ENCODE measurements at regions not wholly inside any gene's neighbourhood (a gene's known extent, or its start where the extent isn't known, plus 50 kb on each side); places are given as distances from the start of the nearest gene placed in this dataset.

GRCh38 chr13:111398196-111398595, 77.8 kb downstream of the TEX29 start:
- Histone ChIP-seq H3K4me3 (replicated peaks in 1 of 3) (no peak overlapping the region), H3K36me3 (no peaks in the 10 kb centered on the region), H3K4me1 (no peaks in the 10 kb centered on the region), H3K27me3 (no peaks in the 10 kb centered on the region), H3K9me3 (no peaks in the 10 kb centered on the region), H3K27ac (no peak overlapping the region)
- WGBS, 2 donors = 85 to 100% methylated on average over 3 of the region's 3 CpGs
- intact Hi-C loops (cut with DNase I) = no loop called here
- TF ChIP-seq POLR2A (IDR thresholded peaks at IDR 0.05) = no peak
- DNase-seq = no peak

GRCh38 chr13:111398715-111399299, 78.4 kb downstream of the TEX29 start:
- no peaks in the 10 kb centered on the region for H3K27me3 ChIP-seq
- no peak for DNase-seq
- no peak overlapping the region for H3K27ac ChIP-seq
- intact Hi-C loops (cut with DNase I) = no loop called here
- H3K4me3 ChIP-seq (replicated peaks in 1 of 3) = no peak overlapping the region
- TF ChIP-seq POLR2A (IDR thresholded peaks at IDR 0.05) (no peak), CTCF (IDR thresholded peaks at IDR 0.05) (no peak)
- WGBS, 2 donors = 88 to 90% methylated on average over 17 to 18 of the region's 18 CpGs
- no peaks in the 10 kb centered on the region for H3K36me3 ChIP-seq
- no peaks in the 10 kb centered on the region for H3K9me3 ChIP-seq
- H3K4me1 ChIP-seq = no peaks in the 10 kb centered on the region

GRCh38 chr13:111399334-111399733, 78.9 kb downstream of the TEX29 start:
- 83% methylated on average over 11 of the region's 11 CpGs for WGBS, 2 donors
- Histone ChIP-seq H3K9me3 (no peaks in the 10 kb centered on the region), H3K27ac (no peak overlapping the region), H3K27me3 (no peaks in the 10 kb centered on the region), H3K36me3 (no peaks in the 10 kb centered on the region), H3K4me1 (no peaks in the 10 kb centered on the region), H3K4me3 (replicated peaks in 1 of 3) (no peak overlapping the region)
- intact Hi-C loops (cut with DNase I) = no loop called here
- no peak for DNase-seq
- no peak for TF ChIP-seq CTCF (IDR thresholded peaks at IDR 0.05)
- no peak for TF ChIP-seq POLR2A (IDR thresholded peaks at IDR 0.05)

GRCh38 chr13:111399776-111400538, 79.5 kb downstream of the TEX29 start:
- Histone ChIP-seq H3K4me1 (no peaks in the 10 kb centered on the region), H3K9me3 (no peaks in the 10 kb centered on the region), H3K27me3 (no peaks in the 10 kb centered on the region), H3K36me3 (no peaks in the 10 kb centered on the region), H3K4me3 (replicated peaks in 1 of 3) (no peak overlapping the region), H3K27ac (no peak overlapping the region)
- intact Hi-C loops (cut with DNase I) = no loop called here
- WGBS, 2 donors = 86 to 87% methylated on average over 17 to 18 of the region's 18 CpGs
- no peak for DNase-seq
- TF ChIP-seq CTCF (IDR thresholded peaks at IDR 0.05) (no peak), POLR2A (IDR thresholded peaks at IDR 0.05) (no peak)

GRCh38 chr13:111401151-111401550, 80.7 kb downstream of the TEX29 start:
- Histone ChIP-seq H3K27me3 (no peaks in the 10 kb centered on the region), H3K27ac (no peak overlapping the region)
- 80 to 90% methylated on average over 6 of the region's 6 CpGs for WGBS, 2 donors

GRCh38 chr13:111401755-111402154, 81.3 kb downstream of the TEX29 start:
- WGBS, 2 donors = 74 to 87% methylated on average over 14 of the region's 14 CpGs
- DNase-seq = no peak

More at GRCh38 chr13:111401151-111401550, 80.7 kb downstream of the TEX29 start:
- intact Hi-C loops (cut with DNase I) = no loop called here
- H3K4me1 ChIP-seq = no peaks in the 10 kb centered on the region
- no peaks in the 10 kb centered on the region for H3K9me3 ChIP-seq
- TF ChIP-seq POLR2A (IDR thresholded peaks at IDR 0.05) = no peak
- no peak overlapping the region for H3K4me3 ChIP-seq (replicated peaks in 1 of 3)
- H3K36me3 ChIP-seq = no peaks in the 10 kb centered on the region
- DNase-seq = no peak

More at GRCh38 chr13:111401755-111402154, 81.3 kb downstream of the TEX29 start:
- intact Hi-C loops (cut with DNase I) = no loop called here
- Histone ChIP-seq H3K4me3 (replicated peaks in 1 of 3) (no peak overlapping the region), H3K36me3 (no peaks in the 10 kb centered on the region), H3K9me3 (no peaks in the 10 kb centered on the region), H3K27ac (no peak overlapping the region), H3K4me1 (no peaks in the 10 kb centered on the region), H3K27me3 (no peaks in the 10 kb centered on the region)
- TF ChIP-seq POLR2A (IDR thresholded peaks at IDR 0.05) (no peak), CTCF (IDR thresholded peaks at IDR 0.05) (no peak)
